ENCODE measurements at regions not wholly inside any gene's neighbourhood (a gene's known extent, or its start where the extent isn't known, plus 50 kb on each side); places are given as distances from the start of the nearest gene placed in this dataset.

- TF ChIP-seq KDM3A (CRISPR knock-in tag; IDR thresholded peaks at IDR 0.05; ENCODE audit: low read depth) (no peak), ZNF879 (CRISPR knock-in tag; IDR thresholded peaks at IDR 0.05) (no peak), MIER3 (CRISPR knock-in tag; IDR thresholded peaks at IDR 0.05; ENCODE audit: borderline replicate concordance) (no peak), ZNF343 (CRISPR knock-in tag; IDR thresholded peaks at IDR 0.05) (no peak), PHF20 (CRISPR knock-in tag; IDR thresholded peaks at IDR 0.05) (no peak), SRY (CRISPR knock-in tag; IDR thresholded peaks at IDR 0.05) (no peak), IRF2 (CRISPR knock-in tag; IDR thresholded peaks at IDR 0.05) (no peak), ZNF570 (CRISPR knock-in tag; IDR thresholded peaks at IDR 0.05; ENCODE audit: borderline replicate concordance) (no peak), ZZZ3 (CRISPR knock-in tag; IDR thresholded peaks at IDR 0.05; ENCODE audit: borderline replicate concordance) (no peak)
- TF ChIP-seq, protein P1, sequence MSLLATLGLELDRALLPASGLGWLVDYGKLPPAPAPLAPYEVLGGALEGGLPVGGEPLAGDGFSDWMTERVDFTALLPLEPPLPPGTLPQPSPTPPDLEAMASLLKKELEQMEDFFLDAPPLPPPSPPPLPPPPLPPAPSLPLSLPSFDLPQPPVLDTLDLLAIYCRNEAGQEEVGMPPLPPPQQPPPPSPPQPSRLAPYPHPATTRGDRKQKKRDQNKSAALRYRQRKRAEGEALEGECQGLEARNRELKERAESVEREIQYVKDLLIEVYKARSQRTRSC (CRISPR knock-in tag; IDR thresholded peaks at IDR 0.05; ENCODE audit: low read depth), result no peak
- TF ChIP-seq, protein P2, sequence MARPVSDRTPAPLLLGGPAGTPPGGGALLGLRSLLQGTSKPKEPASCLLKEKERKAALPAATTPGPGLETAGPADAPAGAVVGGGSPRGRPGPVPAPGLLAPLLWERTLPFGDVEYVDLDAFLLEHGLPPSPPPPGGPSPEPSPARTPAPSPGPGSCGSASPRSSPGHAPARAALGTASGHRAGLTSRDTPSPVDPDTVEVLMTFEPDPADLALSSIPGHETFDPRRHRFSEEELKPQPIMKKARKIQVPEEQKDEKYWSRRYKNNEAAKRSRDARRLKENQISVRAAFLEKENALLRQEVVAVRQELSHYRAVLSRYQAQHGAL (CRISPR knock-in tag; IDR thresholded peaks at IDR 0.05; ENCODE audit: not compliant biosample characterization), result no peak
Observed at GRCh38 chr6:144911322-144911721, 626.2 kb downstream of the UTRN start (continued).

GRCh38 chr6:144912474-144912873 lies 627.3 kb downstream of the UTRN start:
- Histone ChIP-seq H2AFZ (ENCODE audit: low read length) (no peak overlapping the region), H3K4me3 (replicated peaks in 1 of 3; ENCODE audit: insufficient read depth in 1 of 3, low read depth in 2 of 3, low read length in 3 of 3) (no peak overlapping the region), H3K79me2 (ENCODE audit: insufficient read depth, low read length) (no peaks in the 10 kb centered on the region), H4K20me1 (ENCODE audit: insufficient read depth, low read length) (no peaks in the 10 kb centered on the region), H3K4me2 (ENCODE audit: low read depth, low read length) (no peak overlapping the region), H3K27me3 (ENCODE audit: control insufficient read depth in 1 of 2, insufficient read depth in 2 of 2, low read length in 2 of 2) (no peaks in the 10 kb centered on the region), H3K27ac (ENCODE audit: extremely low read length, insufficient read depth, low read length) (no peak overlapping the region), H3K9me3 (ENCODE audit: low read length) (no peaks in the 10 kb centered on the region), H3K9ac (ENCODE audit: insufficient read depth, low read depth, low read length) (no peak overlapping the region), H3K36me3 (replicated peaks in 1 of 2; ENCODE audit: control insufficient read depth in 1 of 2, insufficient read depth in 2 of 2, low read length in 2 of 2) (no peaks in the 10 kb centered on the region), H3K4me1 (ENCODE audit: insufficient read depth, low read length) (no peaks in the 10 kb centered on the region)
- ATAC-seq (no peak), DNase-seq (ENCODE audit: low spot score) (no peak), FAIRE-seq (no peak)
- BruUV-seq (replicated peaks), result no TSS peak
- intact Hi-C loops (cut with micrococcal nuclease; ENCODE audit: unreplicated experiment) (no loop called here), in situ Hi-C loops (cut with HindIII; ENCODE audit: extremely low pct_ligation_motif_present, low pct_unique_long_range_greater_than_20kb) (no loop called here)
- ChIA-PET POLR2A (no interaction called here), CTCF (ENCODE audit: low intra/inter-chr PET ratio, low total read pairs) (no interaction called here)
- 13% methylated on average over 2 of the region's 2 CpGs for WGBS (ENCODE audit: low lambda C conversion rate)
- no peak for TF ChIP-seq TFE3 (CRISPR knock-in tag; IDR thresholded peaks at IDR 0.05)
- no peak for TF ChIP-seq NONO (IDR thresholded peaks at IDR 0.05)
- no peak for TF ChIP-seq NONO (CRISPR knock-in tag; conservative IDR thresholded peaks at IDR 0.05)
- TF ChIP-seq, protein P3, sequence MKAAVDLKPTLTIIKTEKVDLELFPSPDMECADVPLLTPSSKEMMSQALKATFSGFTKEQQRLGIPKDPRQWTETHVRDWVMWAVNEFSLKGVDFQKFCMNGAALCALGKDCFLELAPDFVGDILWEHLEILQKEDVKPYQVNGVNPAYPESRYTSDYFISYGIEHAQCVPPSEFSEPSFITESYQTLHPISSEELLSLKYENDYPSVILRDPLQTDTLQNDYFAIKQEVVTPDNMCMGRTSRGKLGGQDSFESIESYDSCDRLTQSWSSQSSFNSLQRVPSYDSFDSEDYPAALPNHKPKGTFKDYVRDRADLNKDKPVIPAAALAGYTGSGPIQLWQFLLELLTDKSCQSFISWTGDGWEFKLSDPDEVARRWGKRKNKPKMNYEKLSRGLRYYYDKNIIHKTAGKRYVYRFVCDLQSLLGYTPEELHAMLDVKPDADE (CRISPR knock-in tag; IDR thresholded peaks at IDR 0.05), result no peak
- TF ChIP-seq ZNF282 (IDR thresholded peaks at IDR 0.05; ENCODE audit: partially characterized antibody), result no peak
- TF ChIP-seq THAP11 (CRISPR knock-in tag; IDR thresholded peaks at IDR 0.05), result no peak
- TF ChIP-seq MZF1 (CRISPR knock-in tag; IDR thresholded peaks at IDR 0.05; ENCODE audit: borderline replicate concordance), result no peak
- no peak for TF ChIP-seq TFDP1 (CRISPR knock-in tag; IDR thresholded peaks at IDR 0.05; ENCODE audit: borderline replicate concordance)
- TF ChIP-seq ZNF441 (CRISPR knock-in tag; IDR thresholded peaks at IDR 0.05; ENCODE audit: borderline replicate concordance), result no peak
- no peak for TF ChIP-seq ZNF569 (CRISPR knock-in tag; IDR thresholded peaks at IDR 0.05; ENCODE audit: borderline replicate concordance)
- no peak for TF ChIP-seq RARG (CRISPR knock-in tag; IDR thresholded peaks at IDR 0.05; ENCODE audit: low read depth)

Data from HepG2 (cell line).